Stimulated activated CD8-positive, alpha-beta memory T cell treated with anti-CD3 and anti-CD28 coated beads, Interleukin-2, amount 100 ng/mL, for 1 hour (primary cell): ENCODE measurements at regions not wholly inside any gene's neighbourhood (a gene's known extent, or its start where the extent isn't known, plus 50 kb on each side); places are given as distances from the start of the nearest gene placed in this dataset.
"Not testable (repeated sequence)": the region's sequence is repeated elsewhere in the genome, so short reads cannot be mapped to it uniquely, and the experiment has no call there.

Source experiments
- DNase-seq, 2 donors: peaks; one replicate each; pipeline ENCODE4 v3.0.0-alpha.2; 2020; ENCODE audit warnings: low read depth in 2 of 2

- no peak for DNase-seq
Observed at GRCh38 chr12:107372229-107372658, 278.9 kb upstream of the CRY1 start.

DNA sequence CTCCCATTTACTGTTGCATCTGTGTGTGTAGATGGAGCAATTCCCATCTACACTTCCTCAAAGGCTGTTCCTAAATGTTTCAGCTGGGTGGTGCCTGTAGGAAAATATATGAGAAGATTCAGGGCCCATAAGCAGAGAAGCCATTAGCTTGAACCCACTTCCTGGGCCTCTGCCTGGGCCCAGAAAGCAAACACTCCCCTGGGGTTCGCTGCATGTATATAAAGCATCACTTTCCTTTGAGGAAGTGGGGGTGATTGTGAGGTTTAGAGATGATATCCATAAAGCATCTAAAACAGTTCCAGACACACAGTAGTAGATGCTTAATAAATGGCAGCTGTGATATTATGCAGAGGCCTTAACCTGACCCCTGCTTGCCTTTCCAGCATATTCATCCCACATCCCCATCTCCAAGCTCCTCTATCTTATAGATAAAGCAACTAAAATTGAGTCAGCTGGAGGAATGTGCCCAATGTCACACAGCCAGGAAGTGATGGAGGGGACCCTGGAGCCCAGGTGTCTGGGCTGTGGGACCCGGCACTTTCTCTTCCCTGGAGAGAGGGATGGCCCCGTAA, 280.0 kb upstream of the CRY1 start:
- DNase-seq: no peak

DNA sequence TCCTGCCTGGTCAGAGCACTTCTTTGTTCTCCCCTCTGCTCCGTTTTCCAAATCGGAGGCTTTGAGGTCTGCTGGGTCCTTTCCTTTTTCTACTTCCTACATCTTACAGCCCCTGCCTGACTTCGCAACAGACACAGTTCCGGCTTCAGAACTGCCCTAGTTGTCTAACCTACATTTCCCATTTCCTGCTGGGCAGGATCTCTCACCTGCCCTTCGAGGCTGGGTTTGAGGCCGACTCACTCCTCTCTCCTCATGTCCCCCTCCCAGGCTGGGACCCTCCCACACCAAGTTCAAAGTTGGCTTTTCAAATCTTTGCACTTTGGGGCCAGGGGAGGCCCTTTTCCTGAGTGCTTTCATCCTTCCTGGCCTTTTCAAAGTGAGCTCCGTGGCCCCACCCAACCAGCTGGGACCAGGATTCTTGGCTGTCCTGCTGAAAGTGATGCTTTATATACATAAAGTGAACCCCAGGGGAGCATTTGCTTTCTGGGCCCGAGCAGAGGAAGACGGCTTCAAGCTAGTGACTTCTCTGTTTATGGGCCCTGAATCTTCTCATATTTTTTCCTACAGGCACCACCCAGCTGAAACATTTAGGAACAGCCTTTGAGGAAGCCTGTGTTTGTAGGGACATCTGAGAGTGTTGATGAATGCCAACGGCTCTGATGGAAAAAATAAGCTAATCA, 281.0 kb upstream of the CRY1 start:
- DNase-seq: no peak

DNA sequence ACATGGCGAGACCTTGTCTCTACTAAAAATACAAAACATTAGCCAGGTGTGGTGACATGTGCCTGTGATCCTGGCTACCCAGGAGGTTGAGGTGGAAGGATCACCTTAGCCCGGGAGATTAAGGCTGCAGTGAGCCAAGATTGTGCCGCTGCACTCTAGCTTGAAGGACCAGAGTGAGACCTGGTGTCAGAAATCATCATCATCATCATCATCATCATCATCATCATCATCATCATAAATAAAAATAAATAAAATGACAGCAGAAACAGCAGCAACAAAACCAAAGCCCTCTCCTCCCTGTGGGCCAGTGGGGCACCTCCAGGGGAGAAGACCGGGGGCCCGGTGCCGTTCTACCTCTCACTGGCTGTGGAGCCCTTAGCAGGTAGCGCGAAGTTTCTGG, 281.9 kb upstream of the CRY1 start:
- no peak for DNase-seq

DNA sequence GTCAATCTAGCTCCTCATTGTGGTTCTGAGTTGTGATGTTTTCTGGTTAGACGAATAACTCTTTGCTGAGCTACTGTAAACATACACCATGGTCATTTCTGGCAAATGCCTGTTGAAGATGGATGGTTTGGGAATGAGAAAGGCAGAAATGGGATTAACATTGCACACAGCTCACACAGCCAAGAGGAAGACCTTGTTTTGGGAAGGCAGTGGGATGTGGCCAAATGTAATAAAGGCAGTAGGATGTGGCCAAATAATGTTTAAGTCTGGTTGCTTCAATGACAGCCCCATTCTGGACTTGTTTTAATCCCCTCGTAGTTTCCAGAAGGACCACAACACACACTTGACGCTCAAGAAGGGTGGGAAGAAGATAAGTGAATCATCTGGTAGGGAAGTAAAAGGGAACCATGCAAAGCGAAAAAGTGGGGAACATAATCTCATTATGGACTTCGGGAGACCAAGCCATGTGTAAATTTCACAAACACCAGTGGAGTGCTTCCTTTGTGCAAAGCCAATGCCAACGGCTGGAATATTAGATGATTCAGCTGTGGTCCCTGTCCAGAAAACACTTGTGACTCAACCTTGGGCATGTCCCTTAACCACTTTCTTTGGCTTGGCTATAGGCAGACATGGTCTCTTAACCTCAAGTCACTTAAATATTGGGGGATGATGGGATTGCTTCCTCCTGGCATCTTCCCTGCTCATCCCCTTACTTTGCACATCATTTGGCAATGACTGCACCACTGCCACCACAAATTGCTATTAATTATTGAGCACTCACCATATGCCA, 284.4 kb upstream of the CRY1 start:
- DNase-seq: no peak

DNA sequence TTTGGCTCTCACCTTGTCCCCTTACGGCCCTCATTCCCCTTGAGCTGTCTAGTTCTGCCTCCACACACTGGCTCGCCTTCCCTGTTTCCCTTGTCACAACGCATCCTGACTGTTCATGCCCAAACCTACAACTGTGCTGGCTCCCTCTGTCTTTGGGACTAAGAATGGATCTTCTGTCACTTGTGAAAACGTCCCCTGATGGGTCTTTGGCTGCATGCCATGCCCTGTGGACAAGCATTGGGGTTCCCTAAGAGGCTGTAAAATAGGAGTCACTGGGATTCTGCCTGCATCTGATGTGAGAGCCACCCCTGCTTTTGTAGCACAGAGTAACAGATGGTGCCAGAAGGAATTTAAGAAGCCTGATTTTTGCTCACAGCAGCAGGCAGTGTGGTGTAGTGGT, 285.3 kb upstream of the CRY1 start:
- no peak for DNase-seq

- not testable (repeated sequence) for DNase-seq
Observed at GRCh38 chr12:107379142-107379851, 285.9 kb upstream of the CRY1 start.

- DNase-seq: no peak
Observed at GRCh38 chr12:107379852-107380567, 286.7 kb upstream of the CRY1 start.

DNA sequence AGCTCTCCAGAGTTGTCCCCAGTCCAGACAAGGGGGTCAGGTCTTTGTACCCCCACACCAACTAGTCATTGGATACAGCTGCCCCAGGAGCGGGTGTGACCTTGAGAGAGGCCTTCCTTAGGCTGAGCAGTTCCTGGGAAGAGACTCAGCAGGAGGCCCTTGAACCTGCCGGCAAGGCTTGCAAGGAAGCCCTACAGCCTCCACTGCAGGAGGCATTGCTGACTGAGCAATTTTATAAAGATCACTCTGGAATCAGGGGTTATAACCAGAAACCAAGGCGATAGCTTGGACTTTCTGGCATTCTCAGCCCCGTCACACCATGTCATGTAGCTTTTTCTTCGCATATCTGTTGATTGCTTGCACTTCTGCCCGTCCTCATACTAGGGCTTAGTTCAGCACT, 291.3 kb upstream of the CRY1 start:
- no peak for DNase-seq

GRCh38 chr12:107385509-107385908, 292.2 kb upstream of the CRY1 start:
- DNase-seq: no peak

GRCh38 chr12:107386569-107386968, 293.2 kb upstream of the CRY1 start:
- no peak for DNase-seq

- no peak for DNase-seq
Observed at GRCh38 chr12:107388263-107388662, 294.9 kb upstream of the CRY1 start.

DNA sequence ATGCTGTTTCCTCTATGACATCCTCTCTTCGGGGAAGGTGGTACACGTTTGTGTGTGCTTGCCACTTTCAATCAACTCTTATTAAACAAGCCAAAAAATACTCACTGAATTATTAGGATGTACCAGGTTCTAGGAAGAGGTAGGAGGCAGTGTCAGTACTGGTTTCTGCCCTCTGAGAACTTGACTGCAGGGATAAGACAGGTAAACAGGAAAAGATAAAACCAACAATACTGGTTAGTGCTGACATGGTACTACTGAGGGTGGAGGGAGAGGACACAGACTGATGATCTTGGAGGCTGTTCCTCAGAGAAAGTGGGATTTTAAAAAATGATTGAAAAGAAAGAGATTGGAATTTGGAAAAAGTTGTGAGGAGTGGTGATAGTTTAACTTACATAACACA, 295.2 kb upstream of the PWP1 start:
- no peak for DNase-seq

DNA sequence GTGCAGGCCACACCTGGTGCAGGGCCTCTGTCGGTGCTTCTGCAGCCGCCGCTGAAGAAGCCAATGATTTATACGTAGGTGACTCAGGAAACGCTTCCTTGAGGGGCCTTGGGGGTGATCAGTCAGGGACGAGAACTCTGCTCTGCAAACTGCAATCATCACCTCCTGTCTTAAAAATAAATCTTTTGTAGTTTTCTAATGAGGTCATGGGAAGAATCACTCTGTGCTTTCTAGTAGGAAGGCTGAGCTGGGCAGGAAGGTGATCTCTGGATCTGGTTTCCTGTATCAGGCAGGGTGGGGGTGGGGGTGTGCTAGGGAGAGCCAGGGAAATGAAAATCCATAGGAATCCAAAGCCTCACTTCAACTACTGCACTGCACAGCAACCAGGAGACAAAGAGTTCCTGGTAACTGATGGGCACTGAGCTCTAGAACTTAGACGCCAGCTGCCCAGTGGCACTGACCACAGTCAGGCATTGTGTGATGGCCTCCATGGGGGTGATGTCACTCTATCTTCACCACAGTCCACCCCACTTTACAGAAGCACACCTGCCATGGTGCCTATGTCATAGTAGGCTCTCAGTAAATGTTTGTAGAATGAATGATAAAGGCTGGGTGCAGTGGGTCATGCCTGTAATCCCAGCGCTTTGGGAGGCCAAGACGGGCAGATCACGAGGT, 292.4 kb upstream of the PWP1 start:
- no peak for DNase-seq

GRCh38 chr12:107394693-107395092, 290.9 kb upstream of the PWP1 start:
- DNase-seq: no peak

- DNase-seq: no peak
Observed at GRCh38 chr12:107395817-107396216, 289.8 kb upstream of the PWP1 start.

GRCh38 chr12:107396991-107397390, 288.6 kb upstream of the PWP1 start:
- DNase-seq: no peak

DNA sequence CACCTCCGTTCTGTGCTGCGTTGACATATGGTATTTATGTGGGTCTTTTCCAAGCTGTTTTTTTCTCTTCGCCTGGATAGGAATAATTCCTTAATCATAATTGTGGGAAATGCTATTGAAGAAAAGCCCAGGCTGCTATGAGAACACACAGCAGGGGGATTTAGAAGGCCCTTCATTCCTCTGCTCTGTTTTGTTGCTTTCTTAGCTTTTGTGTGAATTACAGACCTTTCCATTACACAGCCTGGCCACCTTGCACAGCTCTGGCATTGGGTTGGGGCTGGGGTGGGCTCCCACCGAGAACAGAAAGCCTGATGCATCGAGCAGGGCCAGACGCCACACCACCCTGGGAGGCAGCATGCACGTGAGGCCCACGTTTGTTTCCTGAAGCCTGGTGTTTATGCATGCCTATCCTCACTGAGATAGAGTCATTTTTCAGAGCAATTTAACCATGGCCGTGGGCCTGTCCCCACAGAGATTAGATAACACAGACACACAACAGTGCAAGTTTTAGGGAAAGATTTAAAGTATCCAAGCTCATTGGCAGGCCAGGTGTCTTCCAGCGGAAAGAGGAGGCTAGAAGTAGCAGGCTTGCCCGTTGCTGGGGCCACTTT, 287.6 kb upstream of the PWP1 start:
- DNase-seq: no peak

DNA sequence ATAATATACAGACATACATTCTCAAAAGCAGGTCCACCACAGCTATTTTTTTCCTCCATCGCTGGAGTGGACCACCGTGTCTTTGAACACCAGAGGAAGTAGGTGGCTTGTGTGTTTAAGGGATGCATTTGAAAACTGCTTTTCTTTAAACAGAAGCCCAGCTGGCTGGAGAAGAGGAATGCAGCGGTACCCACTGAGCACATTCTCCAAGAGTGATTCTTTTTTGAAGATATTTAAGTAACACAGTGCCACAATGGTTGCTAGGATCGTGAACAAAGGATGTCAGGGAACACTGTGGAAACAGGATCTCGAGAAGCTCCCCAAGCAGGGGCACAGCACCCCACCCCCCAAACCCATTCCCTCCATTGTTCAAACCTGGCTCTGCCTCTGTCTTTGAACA, 286.6 kb upstream of the PWP1 start:
- DNase-seq: no peak

- DNase-seq: no peak
Observed at GRCh38 chr12:107400686-107401447, 284.7 kb upstream of the PWP1 start.
